ENCODE measurements at regions not wholly inside any gene's neighbourhood (a gene's known extent, or its start where the extent isn't known, plus 50 kb on each side); places are given as distances from the start of the nearest gene placed in this dataset.

DNA sequence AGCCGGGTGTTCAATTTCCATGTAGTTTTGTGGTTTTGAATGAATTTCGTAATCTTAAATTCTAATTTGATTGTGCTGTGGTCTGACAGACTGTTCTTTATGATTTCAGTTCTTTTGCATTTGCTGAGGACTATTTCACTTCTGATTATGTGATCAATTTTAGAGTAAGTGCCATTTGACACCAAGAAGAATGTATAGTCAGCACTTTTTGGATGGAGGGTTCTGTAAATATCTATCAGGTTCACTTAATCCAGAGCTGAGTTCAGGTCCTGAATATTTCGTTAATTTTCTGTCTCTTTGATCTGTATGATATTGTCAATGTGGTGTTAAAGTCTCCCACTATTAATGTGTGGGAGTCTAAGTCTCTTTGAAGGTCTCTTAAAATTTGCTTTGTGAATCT is 944.9 kb downstream of the TLE4 start:
- TF ChIP-seq, protein P1, sequence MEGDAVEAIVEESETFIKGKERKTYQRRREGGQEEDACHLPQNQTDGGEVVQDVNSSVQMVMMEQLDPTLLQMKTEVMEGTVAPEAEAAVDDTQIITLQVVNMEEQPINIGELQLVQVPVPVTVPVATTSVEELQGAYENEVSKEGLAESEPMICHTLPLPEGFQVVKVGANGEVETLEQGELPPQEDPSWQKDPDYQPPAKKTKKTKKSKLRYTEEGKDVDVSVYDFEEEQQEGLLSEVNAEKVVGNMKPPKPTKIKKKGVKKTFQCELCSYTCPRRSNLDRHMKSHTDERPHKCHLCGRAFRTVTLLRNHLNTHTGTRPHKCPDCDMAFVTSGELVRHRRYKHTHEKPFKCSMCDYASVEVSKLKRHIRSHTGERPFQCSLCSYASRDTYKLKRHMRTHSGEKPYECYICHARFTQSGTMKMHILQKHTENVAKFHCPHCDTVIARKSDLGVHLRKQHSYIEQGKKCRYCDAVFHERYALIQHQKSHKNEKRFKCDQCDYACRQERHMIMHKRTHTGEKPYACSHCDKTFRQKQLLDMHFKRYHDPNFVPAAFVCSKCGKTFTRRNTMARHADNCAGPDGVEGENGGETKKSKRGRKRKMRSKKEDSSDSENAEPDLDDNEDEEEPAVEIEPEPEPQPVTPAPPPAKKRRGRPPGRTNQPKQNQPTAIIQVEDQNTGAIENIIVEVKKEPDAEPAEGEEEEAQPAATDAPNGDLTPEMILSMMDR (IDR thresholded peaks at IDR 0.05): no peak
- no peak for TF ChIP-seq POLR2A (IDR thresholded peaks at IDR 0.05)

All from transverse colon (tissue), 3 donors.